H1 (cell line): ENCODE measurements at regions not wholly inside any gene's neighbourhood (a gene's known extent, or its start where the extent isn't known, plus 50 kb on each side); places are given as distances from the start of the nearest gene placed in this dataset.

Experiments
- CTCF ChIA-PET: fragments of 300-600 bp; sonication (Branson Sonifier 250); formaldehyde crosslinking; loops from one replicate; lab custom pipeline; 2021; ENCODE audit not compliant: partially characterized antibody; lab: Charles Lee
- POLR2A ChIA-PET: fragments of 300-600 bp; sonication (Branson Sonifier 250); formaldehyde crosslinking; loops from one replicate; lab custom pipeline; 2021; ENCODE audit warnings: inconsistent platforms; ENCODE audit not compliant: partially characterized antibody; lab: Charles Lee
- DNase-seq, 2 experiments: peaks; one replicate each; pipeline versions ENCODE4 v3.0.0 to v3.0.0-alpha.2; 2010 to 2022; ENCODE audit warnings: low spot score in 2 of 2, low read depth in 1 of 2, mixed read lengths in 1 of 2
- FAIRE-seq: peaks from 2 replicates; lab custom pipeline; 2011; peaks lifted over from hg19 to GRCh38; lab: Jason Lieb, UNC
- H2AFZ ChIP-seq: 2 replicates; pipeline ENCODE4 v1.8.1; 2012; ENCODE audit warnings: low read length, inconsistent platforms
- H2AK5ac ChIP-seq: 2 replicates; pipeline ENCODE4 v1.6.1; 2013; ENCODE audit warnings: low read depth, low read length
- H2BK120ac ChIP-seq: replicated peaks from 2 replicates; pipeline ENCODE3; 2013; ENCODE audit warnings: low read depth, low read length, inconsistent platforms
- H2BK12ac ChIP-seq: 2 replicates; pipeline ENCODE4 v1.6.1; 2013; ENCODE audit warnings: low read depth, low read length
- H2BK15ac ChIP-seq: 2 replicates; pipeline ENCODE4 v1.6.1; 2013; ENCODE audit warnings: low read length
- H2BK20ac ChIP-seq: 2 replicates; pipeline ENCODE4 v1.6.1; 2013; ENCODE audit warnings: low read length
- H2BK5ac ChIP-seq: 2 replicates; pipeline ENCODE4 v1.6.1; 2013; ENCODE audit warnings: low read depth, low read length
- H3K14ac ChIP-seq: 2 replicates; pipeline ENCODE4 v1.6.1; 2013; ENCODE audit warnings: inconsistent platforms; ENCODE audit not compliant: insufficient read length
- H3K18ac ChIP-seq: 2 replicates; pipeline ENCODE4 v1.6.1; 2013; ENCODE audit warnings: low read length; ENCODE audit errors: extremely low read depth
- H3K23ac ChIP-seq: 2 replicates; pipeline ENCODE4 v1.6.1; 2013; ENCODE audit warnings: inconsistent platforms; ENCODE audit not compliant: insufficient read length
- H3K23me2 ChIP-seq: 2 replicates; pipeline ENCODE4 v1.6.1; 2013; ENCODE audit warnings: low read depth, low read length
- H3K27ac ChIP-seq: 2 replicates; pipeline ENCODE4 v1.6.1; 2011; ENCODE audit warnings: low read depth, low read length, inconsistent platforms
- H3K27me3 ChIP-seq, 4 experiments: replicated peaks in 1 of 4; 1 replicate in 1 of 4; 2 replicates in 3 of 4; pipeline versions ENCODE4 v1.6.1 to v1.8.1; 2011 to 2013; ENCODE audit warnings: low read length in 3 of 4, mild to moderate bottlenecking in 3 of 4, inconsistent platforms in 2 of 4, mixed read lengths in 2 of 4, moderate library complexity in 1 of 4; ENCODE audit not compliant: control insufficient read depth in 3 of 4, insufficient read depth in 3 of 4; ENCODE audit errors: extremely low read depth in 1 of 4
- H3K36me3 ChIP-seq, 4 experiments: 2 replicates each; pipeline versions ENCODE4 v1.6.1 to v1.8.1; 2011 to 2013; ENCODE audit warnings: mild to moderate bottlenecking in 4 of 4, low read length in 3 of 4, moderate library complexity in 2 of 4, control low read depth in 1 of 4, inconsistent platforms in 1 of 4; ENCODE audit not compliant: insufficient read depth in 4 of 4, control insufficient read depth in 2 of 4
- H3K4ac ChIP-seq: replicated peaks from 2 replicates; pipeline ENCODE3; 2013; ENCODE audit warnings: low read length, low read depth, mixed read lengths, inconsistent platforms; ENCODE audit not compliant: insufficient read length
- H3K4me1 ChIP-seq, 4 experiments: replicated peaks in 1 of 4; 1 replicate in 1 of 4; 2 replicates in 3 of 4; pipeline versions ENCODE4 v1.6.1 to v1.8.1; 2011 to 2013; ENCODE audit warnings: low read length in 3 of 4, inconsistent platforms in 2 of 4, mixed read lengths in 1 of 4; ENCODE audit not compliant: insufficient read depth in 4 of 4, control insufficient read depth in 3 of 4
- H3K4me2 ChIP-seq, 2 experiments: 2 replicates each; pipeline versions ENCODE4 v1.6.1 to v1.8.1; 2011 to 2013; ENCODE audit warnings: low read depth in 2 of 2, low read length in 2 of 2, control low read depth in 1 of 2, inconsistent platforms in 1 of 2, mild to moderate bottlenecking in 1 of 2; ENCODE audit not compliant: insufficient read depth in 1 of 2
- H3K4me3 ChIP-seq, 4 experiments: fragments of 200-600, 300-600 bp in 1 of 4; sonication (generic), shearing (Covaris generic), sonication (Bioruptor Twin) in 1 of 4; 2 replicates each; pipeline versions ENCODE4 v1.5.1 to v1.8.1; 2011 to 2016; ENCODE audit warnings: low read length in 4 of 4, low read depth in 3 of 4, control low read depth in 2 of 4, inconsistent platforms in 2 of 4, mild to moderate bottlenecking in 2 of 4, mixed read lengths in 1 of 4, moderate library complexity in 1 of 4; ENCODE audit not compliant: insufficient read depth in 2 of 4; ENCODE audit errors: extremely low read depth in 1 of 4
- H3K56ac ChIP-seq: replicated peaks from 2 replicates; pipeline ENCODE3; 2013; ENCODE audit warnings: low read depth, mild to moderate bottlenecking, mixed read lengths, low read length, inconsistent platforms; ENCODE audit not compliant: insufficient read length
- H3K79me1 ChIP-seq: 2 replicates; pipeline ENCODE4 v1.6.1; 2013; ENCODE audit warnings: low read depth, low read length, control low read depth
- H3K79me2 ChIP-seq, 2 experiments: 2 replicates each; pipeline versions ENCODE4 v1.6.1 to v1.8.1; 2012 to 2013; ENCODE audit warnings: low read length in 2 of 2, mild to moderate bottlenecking in 2 of 2, inconsistent platforms in 1 of 2; ENCODE audit not compliant: insufficient read depth in 2 of 2, control insufficient read depth in 1 of 2
- H3K9ac ChIP-seq, 4 experiments: replicated peaks in 1 of 4; 1 replicate in 1 of 4; 2 replicates in 3 of 4; pipeline versions ENCODE4 v1.6.1 to v1.8.1; 2011 to 2013; ENCODE audit warnings: low read depth in 3 of 4, low read length in 3 of 4, control low read depth in 2 of 4, mild to moderate bottlenecking in 2 of 4, moderate library complexity in 2 of 4, inconsistent platforms in 1 of 4; ENCODE audit errors: extremely low read depth in 1 of 4
- H3K9me3 ChIP-seq, 2 experiments: 2 replicates each; pipeline versions ENCODE4 v1.6.1 to v1.8.1; 2012 to 2013; ENCODE audit warnings: mild to moderate bottlenecking in 2 of 2, moderate library complexity in 2 of 2, control low read depth in 1 of 2, inconsistent platforms in 1 of 2, low read depth in 1 of 2, low read length in 1 of 2, mixed read lengths in 1 of 2; ENCODE audit not compliant: insufficient read depth in 2 of 2
- H4K20me1 ChIP-seq, 2 experiments: replicated peaks in 1 of 2; 2 replicates each; pipeline versions ENCODE3 to v1.8.1; 2011 to 2013; ENCODE audit warnings: inconsistent platforms in 2 of 2, low read length in 2 of 2, mild to moderate bottlenecking in 1 of 2; ENCODE audit not compliant: insufficient read depth in 2 of 2, control insufficient read depth in 1 of 2
- H4K5ac ChIP-seq: 2 replicates; pipeline ENCODE4 v1.6.1; 2013; ENCODE audit warnings: low read length, low read depth, mixed read lengths, inconsistent platforms; ENCODE audit not compliant: insufficient read length
- H4K8ac ChIP-seq: 2 replicates; pipeline ENCODE4 v1.8.0; 2013; ENCODE audit warnings: mild to moderate bottlenecking, moderate library complexity, low read length, inconsistent platforms; ENCODE audit not compliant: insufficient read depth; ENCODE audit errors: extremely low read depth
- H4K91ac ChIP-seq: replicated peaks from 2 replicates; pipeline ENCODE3; 2013; ENCODE audit warnings: low read length, mixed read lengths, inconsistent platforms; ENCODE audit not compliant: insufficient read length
- CHD2 ChIP-seq: IDR thresholded peaks from 2 replicates; pipeline ENCODE4 v1.6.1; 2012; ENCODE audit warnings: low read length, improper control_type of control experiment
- SIN3A ChIP-seq, 2 experiments: IDR thresholded peaks in 1 of 2; conservative IDR thresholded peaks in 1 of 2; 2 replicates each; pipeline ENCODE4 v1.6.1; 2011 to 2012; ENCODE audit warnings: low read length in 2 of 2, improper control_type of control experiment in 1 of 2, low read depth in 1 of 2, mild to moderate bottlenecking in 1 of 2
- WGBS, 2 experiments: shearing (Covaris generic) in 1 of 2; methylation state at CpG; one replicate each; pipeline versions ENCODE4 v1.1.6 to v1.1.7; 2013 to 2015; ENCODE audit warnings: low lambda C conversion rate in 2 of 2, mixed read lengths in 2 of 2, inconsistent platforms in 1 of 2, low coverage in 1 of 2, missing lambda C conversion rate in 1 of 2; ENCODE audit not compliant: insufficient replicate concordance in 2 of 2, insufficient coverage in 1 of 2, insufficient read length in 1 of 2; ENCODE audit errors: extremely low coverage in 1 of 2, missing lambda C conversion rate in 1 of 2; 5-methylcytosine and 5-hydroxymethylcytosine counted together

DNA sequence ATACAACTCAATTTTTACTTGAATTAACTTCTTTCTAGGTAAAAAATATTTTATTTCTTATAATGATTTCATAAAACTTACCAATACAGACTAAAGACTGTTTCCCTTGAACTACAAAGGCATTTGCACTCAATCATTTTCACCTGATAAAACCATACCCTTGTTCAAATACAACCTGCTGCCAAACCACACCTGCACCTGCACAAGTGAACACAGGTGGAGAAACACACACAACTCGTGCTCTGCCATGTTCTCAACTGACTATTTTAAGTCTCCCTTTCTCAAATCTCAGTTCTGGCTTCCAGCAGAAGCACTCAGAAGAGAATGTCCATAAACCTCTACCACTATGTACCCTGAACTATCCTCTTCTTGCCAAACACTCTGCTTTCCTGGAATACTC, 1892.1 kb downstream of the MAT2B start:
- no peaks in the 10 kb centered on the region for H3K79me1 ChIP-seq
- H4K8ac ChIP-seq, result no peak overlapping the region
- no peaks in the 10 kb centered on the region for H3K27me3 ChIP-seq
- no peak overlapping the region for H3K9ac ChIP-seq
- H3K9me3 ChIP-seq, result no peaks in the 10 kb centered on the region
- H3K23ac ChIP-seq, result no peak overlapping the region
- CTCF ChIA-PET, result no interaction called here
- H3K56ac ChIP-seq, result no peak overlapping the region
- H2BK20ac ChIP-seq, result no peak overlapping the region
- H2BK12ac ChIP-seq, result no peak overlapping the region
- H4K20me1 ChIP-seq, result no peaks in the 10 kb centered on the region
- H4K91ac ChIP-seq, result no peak overlapping the region
- no peak overlapping the region for H3K4ac ChIP-seq
- no peak for TF ChIP-seq CHD2
- TF ChIP-seq SIN3A (conservative IDR thresholded peaks at IDR 0.05 in 1 of 2, IDR thresholded peaks at IDR 0.05 in 1 of 2; ENCODE audit: low read depth in 1 of 2, low read length in 2 of 2), result no peak
- no peak overlapping the region for H3K4me2 ChIP-seq
- no peaks in the 10 kb centered on the region; the same call in 1 of the 2 replicates for H3K23me2 ChIP-seq
- no peak overlapping the region for H2BK5ac ChIP-seq
- no peak overlapping the region for H2AFZ ChIP-seq
- H2BK15ac ChIP-seq, result no peak overlapping the region
- WGBS, 2 experiments, result 84% methylated on average over 1 of the region's 1 CpG; no CpG with 5 or more reads in 1 of the 2 experiments
- no peaks in the 10 kb centered on the region for H3K79me2 ChIP-seq
- no peaks in the 10 kb centered on the region for H3K36me3 ChIP-seq
- H4K5ac ChIP-seq, result no peak overlapping the region
- H3K27ac ChIP-seq, result no peak overlapping the region
- POLR2A ChIA-PET, result no interaction called here
- no peak overlapping the region for H2BK120ac ChIP-seq
- no peak overlapping the region for H2AK5ac ChIP-seq
- H3K14ac ChIP-seq, result no peak overlapping the region
- no peak overlapping the region for H3K18ac ChIP-seq
- no peaks in the 10 kb centered on the region for H3K4me1 ChIP-seq
- no peak overlapping the region for H3K4me3 ChIP-seq
- FAIRE-seq (no peak), DNase-seq (no peak)
